ENCODE measurements at regions not wholly inside any gene's neighbourhood (a gene's known extent, or its start where the extent isn't known, plus 50 kb on each side); places are given as distances from the start of the nearest gene placed in this dataset.

GRCh38 chr16:64865069-64865696 lies 256.7 kb downstream of the CDH11 start:
- TF ChIP-seq CTCF (IDR thresholded peaks at IDR 0.05; ENCODE audit: low read depth, low read length): no peak

GRCh38 chr16:64864232-64864809 lies 257.5 kb downstream of the CDH11 start:
- peak overlapping the region; percentile 18 for H3K27ac ChIP-seq

More at GRCh38 chr16:64865069-64865696, 256.7 kb downstream of the CDH11 start:
- Histone ChIP-seq H3K4me1 (ENCODE audit: low read depth) (peaks cover 10% of the 10 kb centered on the region), H3K9me3 (ENCODE audit: low read depth) (no peaks in the 10 kb centered on the region), H3K27ac (no peak overlapping the region), H3K4me3 (no peak overlapping the region), H3K27me3 (no peaks in the 10 kb centered on the region), H3K36me3 (no peaks in the 10 kb centered on the region)
- peak in 1 of 2 donors; percentile 7 for DNase-seq (ENCODE audit: low read depth in 1 of 2, low spot score in 1 of 2)

GRCh38 chr16:64858076-64858475 lies 263.8 kb downstream of the CDH11 start:
- DNase-seq (ENCODE audit: low read depth in 1 of 2, low spot score in 1 of 2): no peak
- Histone ChIP-seq H3K27me3 (no peaks in the 10 kb centered on the region), H3K9me3 (ENCODE audit: low read depth) (no peaks in the 10 kb centered on the region), H3K36me3 (no peaks in the 10 kb centered on the region), H3K4me3 (no peak overlapping the region), H3K4me1 (ENCODE audit: low read depth) (no peaks in the 10 kb centered on the region), H3K27ac (no peak overlapping the region)
- TF ChIP-seq CTCF (IDR thresholded peaks at IDR 0.05; ENCODE audit: low read depth, low read length): no peak

More at GRCh38 chr16:64864232-64864809, 257.5 kb downstream of the CDH11 start:
- TF ChIP-seq CTCF (IDR thresholded peaks at IDR 0.05; ENCODE audit: low read depth, low read length): no peak
- no peaks in the 10 kb centered on the region for H3K36me3 ChIP-seq
- H3K4me1 ChIP-seq (ENCODE audit: low read depth): peaks cover 10% of the 10 kb centered on the region
- DNase-seq (ENCODE audit: low read depth in 1 of 2, low spot score in 1 of 2): peak; percentile 11 to 74
- H3K9me3 ChIP-seq (ENCODE audit: low read depth): no peaks in the 10 kb centered on the region
- no peak overlapping the region for H3K4me3 ChIP-seq
- H3K27me3 ChIP-seq: no peaks in the 10 kb centered on the region

GRCh38 chr16:64857411-64857810 lies 264.5 kb downstream of the CDH11 start:
- H3K9me3 ChIP-seq (ENCODE audit: low read depth): no peaks in the 10 kb centered on the region
- H3K27ac ChIP-seq: no peak overlapping the region
- H3K4me3 ChIP-seq: no peak overlapping the region
- TF ChIP-seq CTCF (IDR thresholded peaks at IDR 0.05; ENCODE audit: low read depth, low read length): no peak
- no peaks in the 10 kb centered on the region for H3K4me1 ChIP-seq (ENCODE audit: low read depth)
- no peak for DNase-seq (ENCODE audit: low read depth in 1 of 2, low spot score in 1 of 2)
- no peaks in the 10 kb centered on the region for H3K27me3 ChIP-seq
- no peaks in the 10 kb centered on the region for H3K36me3 ChIP-seq

GRCh38 chr16:64853551-64853950 lies 268.3 kb downstream of the CDH11 start:
- H3K27ac ChIP-seq: no peak overlapping the region
- TF ChIP-seq CTCF (IDR thresholded peaks at IDR 0.05; ENCODE audit: low read depth, low read length): no peak
- no peak overlapping the region for H3K4me3 ChIP-seq
- no peaks in the 10 kb centered on the region for H3K27me3 ChIP-seq
- no peaks in the 10 kb centered on the region for H3K36me3 ChIP-seq
- DNase-seq (ENCODE audit: low read depth in 1 of 2, low spot score in 1 of 2): no peak
- no peaks in the 10 kb centered on the region for H3K9me3 ChIP-seq (ENCODE audit: low read depth)
- no peaks in the 10 kb centered on the region for H3K4me1 ChIP-seq (ENCODE audit: low read depth)

Measured in cardiac muscle cell (in vitro differentiated cells and primary cell).